Right kidney (tissue), 1 donor: ENCODE measurements at regions not wholly inside any gene's neighbourhood (a gene's known extent, or its start where the extent isn't known, plus 50 kb on each side); places are given as distances from the start of the nearest gene placed in this dataset.
"Not testable (repeated sequence)": the region's sequence is repeated elsewhere in the genome, so short reads cannot be mapped to it uniquely, and the experiment has no call there.

Experiments
- DNase-seq: peaks from one replicate; pipeline ENCODE4 v3.0.0-alpha.2; 2016

DNA sequence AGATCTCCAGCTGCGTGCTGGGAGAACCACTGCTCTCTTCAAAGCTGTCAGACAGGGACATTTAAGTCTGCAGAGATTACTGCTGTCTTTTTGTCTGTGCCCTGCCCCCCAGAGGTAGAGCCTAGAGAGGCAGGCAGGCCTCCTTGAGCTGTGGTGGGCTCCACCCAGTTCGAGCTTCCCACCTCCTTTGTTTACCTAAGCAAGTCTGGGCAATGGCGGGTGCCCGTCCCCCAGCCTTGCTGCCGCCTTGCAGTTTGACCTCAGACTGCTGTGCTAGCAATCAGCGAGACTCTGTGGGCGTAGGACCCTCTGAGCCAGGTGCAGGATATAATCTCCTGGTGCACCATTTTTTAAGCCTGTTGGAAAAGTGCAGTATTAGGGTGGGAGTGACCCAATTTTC, 128.6 kb downstream of the ACTR3 start:
- not testable (repeated sequence) for DNase-seq

DNA sequence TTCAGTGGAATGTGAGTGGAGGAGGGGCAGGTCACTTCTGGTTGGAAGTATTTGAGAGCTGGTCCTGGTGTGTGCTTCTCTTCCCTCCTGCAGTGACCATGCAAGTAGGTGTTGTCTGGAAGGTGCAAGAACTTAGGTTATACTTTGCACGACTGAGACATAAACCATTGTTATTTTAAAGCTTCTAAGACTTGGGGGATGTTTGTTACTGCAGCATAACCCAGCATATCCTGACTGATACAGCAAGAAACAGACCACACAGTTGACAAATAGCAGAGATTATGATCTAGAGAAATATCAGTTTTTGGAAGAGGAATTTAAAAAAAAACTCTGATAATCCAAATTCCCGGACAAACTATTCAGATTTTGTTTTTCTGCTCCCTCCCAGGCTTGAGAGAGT, 130.8 kb downstream of the ACTR3 start:
- DNase-seq = no peak

DNA sequence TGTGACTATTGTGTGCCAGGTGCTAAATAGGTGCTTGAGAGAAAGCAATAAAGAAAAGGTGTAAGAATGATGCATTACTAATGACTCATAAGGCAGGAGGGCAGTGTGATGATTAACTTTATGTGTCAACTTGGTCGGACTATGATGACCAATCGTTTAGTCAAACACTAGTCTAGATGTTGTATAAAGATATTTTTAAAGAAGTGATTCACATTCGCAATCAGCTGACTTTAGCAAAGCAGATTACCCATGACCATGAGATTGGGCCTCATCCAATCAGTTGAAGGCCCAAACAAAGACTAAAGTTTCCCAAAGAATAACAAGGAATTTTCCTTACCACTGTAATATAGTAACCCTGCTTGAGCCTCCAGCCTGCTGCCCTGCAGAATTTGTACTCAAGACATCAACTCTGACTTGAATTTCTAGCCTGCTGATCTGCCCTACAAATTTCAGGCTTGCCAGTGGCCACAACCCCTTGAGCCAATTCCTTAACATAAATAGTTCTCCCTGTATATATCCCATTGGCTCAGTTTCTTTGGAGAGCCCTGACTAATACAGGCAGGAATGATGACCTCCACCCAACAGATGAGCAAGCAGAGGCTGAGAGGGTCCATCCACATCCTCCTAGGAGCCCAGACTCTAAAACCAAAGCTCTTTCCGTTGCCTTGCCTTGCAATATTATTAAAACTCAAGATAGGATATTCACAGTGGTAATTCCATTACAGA, 132.6 kb downstream of the ACTR3 start:
- DNase-seq = no peak

DNA sequence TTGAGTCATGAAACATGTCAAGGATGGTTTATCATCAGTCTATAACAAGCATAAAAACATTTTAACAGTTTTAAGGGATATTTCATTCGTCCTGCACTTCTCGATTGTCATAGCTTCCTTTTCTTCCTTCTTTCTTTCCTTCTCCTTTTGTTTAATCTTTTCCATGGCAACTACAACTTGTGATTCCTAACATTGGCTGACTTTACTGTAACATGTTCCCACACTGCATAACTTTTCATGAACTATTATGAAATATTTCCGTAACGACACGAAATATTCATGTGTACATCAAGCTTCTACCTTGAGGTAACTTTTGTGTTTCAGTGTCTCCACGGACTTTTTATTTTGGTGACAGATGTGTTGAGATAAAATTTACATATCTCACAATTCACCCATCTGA, 134.4 kb downstream of the ACTR3 start:
- no peak for DNase-seq

DNA sequence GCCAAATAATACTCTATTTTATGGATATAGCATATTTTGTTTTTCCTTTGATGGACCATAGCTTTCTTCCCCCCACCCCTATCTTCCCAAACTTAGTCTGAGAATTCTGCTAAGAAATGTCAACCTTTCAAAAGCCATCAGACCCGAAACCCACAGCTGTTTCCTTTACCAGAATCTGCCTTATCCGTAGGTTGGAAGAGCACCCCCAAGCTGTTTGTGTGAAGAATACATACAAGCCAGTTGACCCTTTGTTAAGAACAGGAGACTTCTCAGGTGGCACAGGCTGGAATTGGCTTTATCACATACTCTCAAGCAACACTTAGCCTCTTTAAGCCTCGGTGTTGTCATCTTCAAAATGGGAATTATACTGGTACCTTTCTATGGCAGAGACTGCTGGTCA, 135.1 kb downstream of the ACTR3 start:
- no peak for DNase-seq

DNA sequence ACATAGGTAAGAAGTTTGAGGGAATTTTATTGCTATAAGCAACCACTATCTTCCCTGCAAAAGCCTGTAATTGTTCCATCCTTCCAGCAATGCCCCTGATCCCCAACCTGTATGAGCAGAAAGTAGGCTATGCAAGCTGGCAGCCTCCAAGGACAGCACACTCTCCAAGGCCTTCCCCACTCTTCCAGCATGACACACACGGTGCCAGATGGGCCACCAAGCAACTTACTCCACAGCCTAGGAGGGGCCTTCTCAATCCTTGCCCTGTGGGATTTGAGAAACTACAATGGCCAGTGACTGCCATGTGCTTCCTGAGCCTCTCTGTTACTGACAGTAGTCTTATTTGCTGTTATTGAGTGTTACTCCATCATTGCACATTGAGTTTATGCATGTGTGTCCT, 137.5 kb downstream of the ACTR3 start:
- no peak for DNase-seq

DNA sequence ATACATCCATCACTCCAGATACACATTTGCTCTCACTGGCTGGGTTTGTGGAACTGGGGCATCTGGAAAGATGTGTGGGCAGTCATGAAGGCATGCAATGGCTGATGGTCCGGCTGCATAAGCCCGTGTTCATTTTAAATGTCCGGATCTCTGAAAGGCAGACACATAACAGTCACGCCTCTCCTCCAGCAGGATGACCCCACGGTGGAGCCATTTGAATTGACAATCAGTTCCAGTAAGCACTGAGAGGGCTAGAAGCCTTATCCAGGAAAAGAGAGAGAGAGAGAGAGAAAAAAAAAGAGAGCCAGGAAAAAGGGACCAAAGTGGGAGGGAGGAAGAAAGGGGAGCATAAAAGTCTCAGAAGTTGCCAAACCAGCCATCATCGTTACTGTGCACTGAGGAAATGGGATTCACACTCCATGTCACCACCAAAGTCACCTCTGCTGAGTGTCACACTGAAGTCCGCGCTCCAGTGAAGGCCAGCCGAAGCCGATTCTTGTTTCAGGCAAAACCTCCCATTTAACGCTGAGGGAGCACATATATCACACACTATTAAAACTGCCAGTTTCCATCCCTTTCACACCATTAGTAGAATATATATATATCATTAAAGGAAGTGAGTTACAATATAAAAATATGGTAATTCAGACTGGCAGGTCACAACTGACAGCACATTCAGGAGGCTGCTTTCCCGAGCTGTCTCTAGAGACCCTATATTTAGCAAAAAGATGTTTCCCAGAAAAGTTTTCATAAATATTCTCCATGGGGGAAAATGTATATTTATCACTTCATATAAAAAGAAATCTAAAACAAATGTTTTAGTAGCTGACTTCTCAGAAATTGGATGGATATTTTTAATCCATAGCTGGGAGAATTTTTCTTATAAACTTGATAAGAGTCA, 142.0 kb downstream of the ACTR3 start:
- DNase-seq = peak; percentile 5

DNA sequence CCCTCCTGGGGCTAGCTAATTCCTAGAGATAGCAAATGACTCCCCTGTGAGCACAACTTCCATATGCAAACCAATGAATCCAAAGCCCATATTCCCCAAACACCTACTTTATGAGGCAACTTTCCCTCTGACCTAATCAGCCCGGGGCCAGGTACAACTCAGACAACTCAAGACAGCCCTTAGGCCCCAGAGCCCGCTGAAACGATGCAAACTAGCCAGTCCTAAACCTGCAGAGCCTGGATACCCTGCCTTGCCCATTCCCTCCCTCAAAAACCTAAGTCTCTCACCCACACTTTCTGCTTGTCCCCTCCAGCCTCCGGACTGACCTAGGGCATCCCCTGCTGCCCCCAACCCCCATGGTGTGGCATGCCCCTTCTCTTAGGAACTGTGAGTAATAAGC, 142.8 kb downstream of the ACTR3 start:
- no peak for DNase-seq

DNA sequence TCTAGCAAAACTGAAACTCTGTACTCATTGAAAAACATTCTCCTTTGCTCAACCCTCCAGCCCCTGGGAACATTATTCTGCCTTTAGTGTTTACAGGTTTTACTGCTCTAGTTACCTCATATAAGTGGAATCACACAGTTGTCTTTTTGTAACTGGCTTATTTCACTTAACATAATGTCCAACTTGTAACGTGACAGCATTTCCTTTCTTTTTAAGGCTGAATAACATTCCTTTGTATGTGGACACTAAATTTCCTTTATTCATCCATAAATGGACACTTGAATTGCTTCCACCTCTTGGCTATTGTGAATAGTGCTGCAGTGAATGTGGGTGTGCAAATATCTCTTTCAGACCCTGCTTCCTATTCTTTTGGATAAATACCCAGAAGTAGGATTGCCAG, 144.9 kb downstream of the ACTR3 start:
- no peak for DNase-seq

DNA sequence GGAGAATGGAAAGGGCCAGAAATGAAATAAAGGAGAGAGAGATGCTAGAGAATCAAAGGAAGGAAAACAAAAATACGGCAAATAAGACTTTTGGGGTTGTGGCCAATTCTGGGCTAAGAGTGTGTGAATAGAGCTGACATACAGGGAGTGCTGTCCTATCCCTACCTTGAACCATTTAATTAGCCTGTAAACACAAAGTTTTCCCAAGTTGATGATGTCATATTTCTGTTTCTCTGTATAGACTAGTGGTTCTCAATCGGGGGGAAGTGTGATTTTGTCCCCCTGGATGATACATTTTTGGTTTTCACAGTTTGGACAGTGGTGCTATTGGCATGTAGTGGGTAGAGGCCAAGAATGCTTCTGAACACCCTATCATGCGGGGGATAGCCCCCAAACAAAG, 148.8 kb downstream of the ACTR3 start:
- no peak for DNase-seq

DNA sequence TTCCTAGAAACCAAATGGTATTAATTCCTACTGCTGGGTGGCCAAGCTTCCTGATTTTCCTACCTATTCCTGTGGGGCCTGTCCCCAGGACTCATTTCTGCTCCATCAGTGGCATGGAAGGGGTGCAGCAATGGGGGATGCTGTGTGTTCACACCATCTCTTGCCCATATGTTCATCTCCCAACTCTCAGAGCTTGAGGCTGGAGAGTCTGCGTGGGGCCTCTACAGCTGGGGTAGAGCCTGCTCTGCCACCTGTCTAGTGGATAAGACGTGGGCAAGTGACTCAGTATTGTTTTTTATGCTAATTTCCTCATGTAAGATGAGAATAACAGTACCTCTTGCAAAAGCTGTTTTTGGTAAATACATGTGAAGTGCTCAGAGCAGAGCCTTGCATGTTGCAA, 149.8 kb downstream of the ACTR3 start:
- DNase-seq = no peak

DNA sequence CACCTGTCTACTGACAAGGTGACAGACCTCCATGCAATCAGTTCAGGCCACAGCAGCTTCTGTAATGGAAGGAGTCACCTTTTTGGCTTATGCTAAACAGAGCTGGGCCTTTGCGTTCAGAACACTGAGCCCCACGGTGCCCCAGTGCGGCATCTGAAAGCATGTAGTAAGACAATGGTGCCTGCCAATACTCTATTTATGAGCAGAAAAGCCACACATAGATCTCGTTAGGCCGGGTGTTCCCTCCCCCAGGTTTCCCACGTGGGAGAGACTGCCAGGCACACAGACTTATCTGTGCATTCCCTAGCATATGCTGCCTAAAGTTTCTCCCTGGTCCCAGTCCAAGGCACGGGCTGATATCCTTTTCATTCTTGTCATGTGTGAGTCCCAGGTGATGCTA, 150.9 kb downstream of the ACTR3 start:
- DNase-seq = no peak

DNA sequence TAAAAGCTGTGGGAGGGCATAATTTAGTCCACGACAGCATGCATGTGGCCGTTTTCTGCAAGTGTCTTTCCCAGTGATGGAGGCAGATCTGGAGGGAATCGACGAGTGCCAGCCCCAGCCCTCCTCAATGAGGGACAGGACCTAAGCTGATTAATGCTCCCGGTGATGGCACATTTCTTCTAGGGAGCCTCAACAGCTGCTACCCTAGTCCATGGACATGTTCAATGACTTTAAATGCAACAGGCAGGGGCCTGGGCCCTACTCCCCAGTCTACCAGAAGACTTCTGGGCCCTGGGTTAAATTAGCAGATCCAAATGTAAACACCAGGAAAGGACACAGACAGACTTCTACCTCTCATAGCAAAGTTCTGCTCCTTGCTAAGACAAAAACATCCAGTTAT, 155.1 kb downstream of the ACTR3 start:
- no peak for DNase-seq

DNA sequence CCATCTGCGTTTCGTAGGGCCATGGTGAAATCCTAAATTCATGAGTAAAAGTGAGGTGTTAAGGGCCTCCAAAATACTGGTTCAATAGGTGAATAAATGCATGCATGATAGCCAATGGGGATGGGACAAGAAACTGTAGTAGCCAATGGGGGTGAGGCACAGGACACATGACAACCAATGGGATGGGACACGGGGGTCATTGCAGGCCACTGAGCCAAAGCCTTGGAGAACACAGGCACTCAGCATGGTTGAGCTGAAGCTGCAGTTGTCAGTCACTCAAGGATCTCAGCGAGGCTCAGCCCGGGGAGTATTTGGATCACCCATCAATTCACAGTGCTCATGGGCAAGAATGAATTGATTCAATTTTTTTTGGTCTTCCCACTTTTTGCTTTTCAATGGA, 156.5 kb downstream of the ACTR3 start:
- no peak for DNase-seq

DNA sequence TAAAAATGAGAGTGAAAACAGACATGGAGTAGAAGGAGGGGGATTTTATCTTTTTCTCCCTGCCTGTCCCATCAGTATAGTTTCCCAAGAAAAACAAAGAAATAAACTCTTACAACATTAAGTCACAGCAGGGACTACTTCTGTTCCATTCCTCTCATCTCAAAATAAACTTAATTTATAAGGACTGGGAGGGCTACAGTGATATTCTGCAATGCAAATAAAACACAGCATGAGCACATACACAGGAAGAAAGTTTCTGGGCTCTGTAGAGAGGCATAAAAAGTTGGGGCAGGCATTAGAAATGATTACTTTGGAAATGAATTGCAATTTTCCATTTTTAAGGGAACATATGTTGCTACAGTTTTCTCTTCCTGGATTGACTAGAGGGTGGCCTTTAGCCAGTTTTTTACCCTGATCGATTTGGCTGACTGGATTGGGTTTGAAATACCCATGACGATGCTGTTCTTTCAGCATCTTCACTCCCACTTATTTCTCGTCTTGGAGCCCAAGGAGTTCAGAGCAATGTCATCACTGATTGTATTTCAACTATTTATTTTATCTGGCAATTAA, 157.1 kb downstream of the ACTR3 start:
- no peak for DNase-seq

DNA sequence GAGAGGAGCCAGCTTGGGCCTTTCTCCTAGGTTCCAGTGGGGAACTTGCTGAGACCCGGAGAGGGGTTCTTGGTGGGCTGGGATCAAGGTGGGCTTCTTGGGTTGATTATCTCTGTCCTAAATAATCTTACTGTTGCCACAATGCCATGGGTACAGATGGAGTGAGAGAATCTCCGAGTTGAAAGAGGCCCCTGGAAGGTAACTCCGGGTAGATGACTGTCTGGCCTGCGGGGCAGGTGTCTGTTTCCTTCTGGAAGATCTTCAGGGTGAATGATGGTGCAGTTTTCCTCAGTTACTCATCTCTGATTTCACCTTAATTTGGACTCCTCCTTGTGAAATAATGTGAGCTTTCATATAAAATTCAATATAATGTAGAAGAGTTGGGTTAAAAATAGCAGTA, 159.4 kb downstream of the ACTR3 start:
- no peak for DNase-seq

DNA sequence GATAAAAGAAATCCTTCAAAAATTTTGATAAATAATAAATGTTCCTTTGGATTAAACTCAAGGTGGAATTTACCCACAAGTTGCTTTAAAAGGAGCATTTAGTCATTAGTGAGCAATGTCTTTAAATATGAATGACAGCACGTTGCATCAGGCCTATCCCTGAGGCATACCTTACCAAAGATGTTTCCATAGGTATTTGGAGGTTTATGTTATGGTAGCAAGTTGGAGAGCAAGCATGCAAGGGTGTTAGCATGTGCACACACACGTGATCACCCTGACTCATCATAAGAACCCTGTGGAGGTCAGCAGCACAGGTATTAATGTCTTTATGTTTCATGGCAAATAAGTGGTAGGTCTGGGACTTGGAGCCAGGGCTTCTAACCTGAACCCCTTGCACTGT, 159.9 kb downstream of the ACTR3 start:
- DNase-seq = no peak

DNA sequence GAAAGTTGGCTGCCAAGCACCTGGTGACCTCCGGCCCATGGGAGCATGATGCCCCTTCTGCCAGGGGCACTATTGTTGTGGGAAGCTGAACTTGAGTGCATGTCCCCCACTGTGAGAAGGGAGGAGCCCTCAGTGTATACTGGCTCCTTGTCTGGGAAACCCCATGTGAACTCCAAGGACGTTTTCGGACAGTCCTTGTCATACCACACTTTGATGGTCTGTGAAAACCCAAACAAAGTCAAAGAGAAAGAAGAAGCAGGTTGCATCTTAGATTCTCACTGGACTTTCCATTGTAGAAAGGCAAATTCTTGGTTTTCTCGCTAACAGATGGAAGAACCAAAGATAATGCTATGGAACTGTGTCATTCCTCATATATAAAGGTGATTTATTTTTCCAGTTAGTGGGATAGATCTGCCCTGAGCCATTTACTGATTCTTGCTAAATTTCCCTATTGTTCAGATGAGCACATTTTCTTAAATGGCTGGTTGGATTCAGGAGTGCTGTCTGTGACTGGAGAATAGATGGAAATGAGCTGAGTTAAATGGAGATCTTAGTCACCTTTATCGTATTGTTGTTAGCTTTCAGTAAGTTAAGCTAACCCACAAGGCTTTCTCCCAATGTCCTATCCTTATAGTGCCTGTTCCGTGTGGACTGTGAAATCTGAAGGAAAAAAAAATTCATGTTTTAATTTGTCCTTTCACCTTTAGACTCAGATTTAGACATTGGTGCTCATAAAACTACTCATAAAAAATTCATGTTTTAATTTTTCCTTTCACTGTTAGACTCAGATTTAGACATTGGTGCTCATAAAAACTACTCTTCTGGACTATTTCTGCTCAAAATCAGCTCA, 166.6 kb downstream of the ACTR3 start:
- no peak for DNase-seq

DNA sequence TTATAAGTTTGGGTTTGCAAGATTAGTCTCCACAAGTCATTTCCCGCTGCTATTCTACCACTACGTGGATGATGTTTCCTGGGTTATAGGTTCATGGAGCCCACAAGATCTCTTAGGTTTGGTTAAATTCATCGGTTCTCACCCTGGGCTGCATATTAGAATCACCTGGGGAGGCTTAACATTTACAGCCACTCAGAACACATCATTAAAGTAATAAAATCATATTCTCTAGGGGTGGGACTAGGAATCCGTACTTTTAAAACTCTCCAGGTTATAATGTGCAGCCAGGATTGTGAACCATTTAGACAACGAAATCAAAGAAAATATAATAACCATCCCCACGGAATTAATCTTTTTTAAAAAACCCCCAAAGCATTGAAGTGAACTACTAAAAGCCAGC, 167.7 kb downstream of the ACTR3 start:
- no peak for DNase-seq

DNA sequence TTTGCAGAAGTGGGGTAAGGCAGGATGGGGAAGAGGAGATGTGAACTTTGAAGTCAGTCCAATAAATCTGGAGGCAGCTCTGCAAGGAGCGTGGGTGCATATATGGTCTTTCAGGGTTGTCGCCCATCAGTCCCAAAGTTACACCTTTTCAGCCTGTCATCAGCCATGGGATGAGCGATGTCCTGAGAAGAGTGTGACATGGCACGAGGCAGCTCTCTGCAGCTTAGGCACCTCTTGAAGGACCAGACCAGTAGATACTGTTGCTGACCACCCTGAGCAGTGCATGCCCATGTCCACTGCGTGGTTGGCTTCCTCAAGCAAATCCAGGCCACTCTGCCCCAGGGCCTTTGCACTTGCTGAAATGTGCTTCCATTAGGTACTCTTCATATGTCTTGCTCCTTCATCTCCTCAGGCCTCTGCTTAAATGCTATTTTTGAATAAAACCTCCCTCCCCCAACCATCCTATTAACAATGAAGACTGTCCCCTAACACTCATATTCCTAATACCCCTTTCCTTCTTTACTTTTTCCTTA, 171.7 kb downstream of the ACTR3 start:
- no peak for DNase-seq

DNA sequence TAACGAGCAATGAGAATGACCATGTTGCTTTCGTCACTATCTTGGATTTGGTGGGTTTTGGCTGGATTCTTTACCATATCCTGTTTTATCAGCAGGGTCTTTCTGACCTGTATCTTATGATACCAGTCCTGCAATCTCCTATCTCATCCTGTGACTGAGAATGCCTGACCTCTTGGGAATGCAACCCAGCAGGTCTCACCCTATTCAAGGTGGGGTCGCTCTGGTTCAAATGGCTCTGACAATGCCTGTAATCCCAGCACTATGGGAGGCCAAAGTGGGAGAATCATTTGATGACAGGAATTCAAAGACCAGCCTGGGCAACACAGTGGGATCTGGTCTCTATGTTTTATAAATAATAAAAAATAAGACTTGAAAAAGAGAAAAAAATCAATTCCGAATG, 173.5 kb downstream of the ACTR3 start:
- no peak for DNase-seq

DNA sequence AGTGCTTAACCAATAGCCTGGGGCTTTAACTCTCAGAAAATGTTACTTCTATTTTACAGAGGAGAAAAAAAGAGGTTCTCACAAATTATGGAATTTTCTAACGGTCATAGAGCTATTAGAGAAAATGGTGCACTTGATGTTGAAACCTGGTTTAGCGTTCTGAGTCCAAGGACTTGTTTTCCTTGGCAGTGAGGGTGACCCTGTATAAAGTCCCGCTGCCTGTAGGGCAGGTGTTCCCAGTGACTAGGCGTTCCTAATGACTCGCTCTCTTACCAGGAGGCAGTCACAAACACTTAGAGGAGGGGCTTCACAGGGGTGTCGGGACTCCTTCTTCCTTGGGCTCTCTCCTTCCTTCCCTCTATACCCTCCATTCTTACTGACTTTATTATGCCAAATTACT, 175.8 kb downstream of the ACTR3 start:
- DNase-seq = no peak
